Prostate gland (tissue), 2 donors: ENCODE measurements at regions not wholly inside any gene's neighbourhood (a gene's known extent, or its start where the extent isn't known, plus 50 kb on each side); places are given as distances from the start of the nearest gene placed in this dataset.

Experiments used
- DNase-seq: peaks from one replicate; pipeline ENCODE4 v3.0.0-alpha.2; 2019; ENCODE audit warnings: low spot score
- H3K27ac ChIP-seq, 2 donors: fragments of 200-600 bp; sonication (generic); 2 replicates each; pipeline ENCODE4 v1.5.1; 2017 to 2019
- H3K27me3 ChIP-seq: fragments of 200-600 bp; sonication (generic); replicated peaks from 2 replicates; pipeline ENCODE4 v1.5.1; 2019; ENCODE audit not compliant: insufficient read depth
- H3K36me3 ChIP-seq, 2 donors: fragments of 200-600 bp; sonication (generic); 1 replicate in 1 of 2; 2 replicates in 1 of 2; pipeline versions ENCODE4 v1.5.1 to v1.8.1; 2017 to 2019
- H3K4me1 ChIP-seq: fragments of 200-600 bp; sonication (generic); replicated peaks from 2 replicates; pipeline ENCODE4 v1.5.1; 2019
- H3K4me3 ChIP-seq, 2 donors: fragments of 200-600 bp; sonication (generic); 2 replicates each; pipeline ENCODE4 v1.5.1; 2017 to 2019
- H3K9me3 ChIP-seq: fragments of 200-600 bp; sonication (generic); 2 replicates; pipeline ENCODE4 v1.5.1; 2017
- POLR2A ChIP-seq: fragments of 450-650 bp; IDR thresholded peaks from one replicate; pipeline ENCODE4 v1.6.1; 2016; ENCODE audit warnings: antibody characterized with exemption, mild to moderate bottlenecking
- POLR2AphosphoS5 ChIP-seq: sonication (generic); formaldehyde crosslinking; IDR thresholded peaks from one replicate; pipeline ENCODE4 v1.6.1; 2017; ENCODE audit warnings: antibody characterized with exemption
- WGBS: methylation state at CpG from one replicate; pipeline ENCODE4 v1.1.5; 2018; 5-methylcytosine and 5-hydroxymethylcytosine counted together
- intact Hi-C: fragments of 100-400 bp; cut with DNase I; formaldehyde crosslinking; loops from one replicate; pipeline ENCODE4 v1.14.2; 2022
- TF ChIP-seq, protein P1 (sequence below), 4 experiments: fragments of 200-600 bp in 2 of 4; fragments of 450-650 bp in 2 of 4; sonication (generic) in 2 of 4; IDR thresholded peaks; 1 replicate in 3 of 4; 2 replicates in 1 of 4; pipeline ENCODE4 v1.5.1; 2016 to 2019; ENCODE audit warnings: antibody characterized with exemption in 4 of 4, mild to moderate bottlenecking in 2 of 4, moderate library complexity in 2 of 4

DNA sequence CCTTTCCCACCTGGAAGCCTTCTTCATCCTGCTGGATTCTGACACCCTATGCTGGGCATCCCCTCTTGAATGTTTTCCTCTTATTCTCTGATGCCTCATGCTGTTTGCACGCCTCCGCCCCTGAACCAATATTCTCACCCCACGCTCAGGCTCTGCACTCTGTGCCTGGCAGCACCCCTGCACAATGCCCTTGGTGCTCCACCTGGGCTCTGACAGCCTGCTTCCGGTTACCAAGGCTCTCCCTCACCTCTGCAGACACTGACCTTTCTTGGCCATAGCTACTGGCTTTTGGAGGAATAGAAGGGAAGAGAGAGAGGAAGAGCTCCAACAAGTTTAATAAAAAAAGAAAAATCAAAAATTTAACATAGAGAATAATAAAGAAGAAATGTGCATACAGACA, 108.7 kb upstream of the SHB start:
- intact Hi-C loops, result no loop called here
- H3K9me3 ChIP-seq, result no peaks in the 10 kb centered on the region
- WGBS, result 96% methylated on average over 4 of the region's 4 CpGs
- H3K27me3 ChIP-seq, result no peaks in the 10 kb centered on the region
- H3K27ac ChIP-seq, result no peak overlapping the region
- TF ChIP-seq, protein P1, sequence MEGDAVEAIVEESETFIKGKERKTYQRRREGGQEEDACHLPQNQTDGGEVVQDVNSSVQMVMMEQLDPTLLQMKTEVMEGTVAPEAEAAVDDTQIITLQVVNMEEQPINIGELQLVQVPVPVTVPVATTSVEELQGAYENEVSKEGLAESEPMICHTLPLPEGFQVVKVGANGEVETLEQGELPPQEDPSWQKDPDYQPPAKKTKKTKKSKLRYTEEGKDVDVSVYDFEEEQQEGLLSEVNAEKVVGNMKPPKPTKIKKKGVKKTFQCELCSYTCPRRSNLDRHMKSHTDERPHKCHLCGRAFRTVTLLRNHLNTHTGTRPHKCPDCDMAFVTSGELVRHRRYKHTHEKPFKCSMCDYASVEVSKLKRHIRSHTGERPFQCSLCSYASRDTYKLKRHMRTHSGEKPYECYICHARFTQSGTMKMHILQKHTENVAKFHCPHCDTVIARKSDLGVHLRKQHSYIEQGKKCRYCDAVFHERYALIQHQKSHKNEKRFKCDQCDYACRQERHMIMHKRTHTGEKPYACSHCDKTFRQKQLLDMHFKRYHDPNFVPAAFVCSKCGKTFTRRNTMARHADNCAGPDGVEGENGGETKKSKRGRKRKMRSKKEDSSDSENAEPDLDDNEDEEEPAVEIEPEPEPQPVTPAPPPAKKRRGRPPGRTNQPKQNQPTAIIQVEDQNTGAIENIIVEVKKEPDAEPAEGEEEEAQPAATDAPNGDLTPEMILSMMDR (IDR thresholded peaks at IDR 0.05), result no peak
- TF ChIP-seq POLR2A (no peak), POLR2AphosphoS5 (no peak)
- DNase-seq, result no peak
- no peaks in the 10 kb centered on the region for H3K4me1 ChIP-seq
- H3K4me3 ChIP-seq, result no peak overlapping the region
- no peaks in the 10 kb centered on the region for H3K36me3 ChIP-seq

DNA sequence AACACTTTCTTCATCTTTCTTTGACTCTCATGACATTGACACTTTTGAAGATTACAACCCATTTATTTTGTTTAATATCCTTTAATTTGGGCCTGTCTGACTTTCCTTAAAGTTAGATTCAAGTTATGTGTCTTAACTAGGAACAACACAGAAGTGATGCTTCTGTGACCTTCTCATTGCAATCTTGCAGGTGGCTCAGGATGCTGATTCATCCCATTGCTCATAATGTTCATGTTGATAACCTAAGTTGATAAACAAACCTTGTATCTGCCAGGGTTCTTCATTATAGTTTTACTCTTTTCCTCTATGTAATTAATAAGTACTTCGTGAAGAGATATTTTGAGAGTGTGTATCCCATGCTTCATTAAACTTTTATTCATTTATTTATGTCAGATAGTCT, 107.2 kb upstream of the SHB start:
- Histone ChIP-seq H3K4me3 (no peak overlapping the region), H3K27me3 (no peaks in the 10 kb centered on the region), H3K36me3 (no peaks in the 10 kb centered on the region), H3K9me3 (no peaks in the 10 kb centered on the region), H3K27ac (no peak overlapping the region), H3K4me1 (no peaks in the 10 kb centered on the region)
- intact Hi-C loops, result no loop called here
- 94% methylated on average over 1 of the region's 1 CpG for WGBS
- TF ChIP-seq, protein P1 (IDR thresholded peaks at IDR 0.05), result no peak
- DNase-seq, result no peak

DNA sequence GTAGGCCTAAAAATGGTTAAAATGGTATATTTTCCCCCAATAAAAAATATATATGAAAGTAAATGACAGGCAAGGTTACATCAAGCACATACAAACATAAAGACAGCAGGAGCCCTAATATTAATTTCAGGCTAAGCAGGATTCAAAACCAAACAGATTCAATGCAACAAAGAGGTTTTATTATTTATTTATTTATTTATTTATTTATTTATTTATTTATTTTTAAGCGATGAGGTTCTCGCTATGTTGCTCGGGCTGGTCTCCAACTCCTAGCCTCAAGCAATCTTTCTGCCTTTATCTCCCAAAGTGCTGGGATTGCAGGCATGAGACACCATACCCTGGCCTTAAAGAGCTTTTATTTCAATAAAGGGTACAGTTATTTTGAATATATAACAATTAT, 106.4 kb upstream of the SHB start:
- H3K27me3 ChIP-seq, result no peaks in the 10 kb centered on the region
- H3K4me1 ChIP-seq, result no peaks in the 10 kb centered on the region
- H3K36me3 ChIP-seq, result no peaks in the 10 kb centered on the region
- no peaks in the 10 kb centered on the region for H3K9me3 ChIP-seq
- WGBS, result 94% methylated on average over 3 of the region's 3 CpGs
- H3K27ac ChIP-seq, result no peak overlapping the region
- TF ChIP-seq POLR2A (no peak), POLR2AphosphoS5 (no peak)
- TF ChIP-seq, protein P1 (IDR thresholded peaks at IDR 0.05), result no peak
- intact Hi-C loops, result no loop called here
- no peak overlapping the region for H3K4me3 ChIP-seq
- DNase-seq, result no peak

DNA sequence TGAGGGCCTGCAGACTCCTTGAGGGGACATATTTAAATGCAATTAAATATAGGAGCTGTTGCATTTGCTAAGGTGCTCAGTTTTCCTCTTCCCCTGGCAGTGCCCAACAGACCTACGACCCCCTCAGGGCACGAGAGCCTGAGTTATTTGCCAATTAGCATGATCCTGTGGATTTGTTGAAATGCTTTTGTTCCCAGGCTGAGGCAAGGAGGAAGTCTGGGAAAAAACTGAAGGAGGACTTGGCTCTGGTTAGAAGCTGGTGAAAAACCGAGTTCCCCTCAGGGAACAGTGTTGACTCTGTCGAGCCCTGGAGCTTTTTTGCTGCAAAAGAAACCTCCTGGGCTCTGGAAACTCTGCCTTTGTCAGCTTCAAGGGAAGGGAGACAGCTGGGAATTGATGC, 103.6 kb upstream of the SHB start:
- no peak for DNase-seq
- no peaks in the 10 kb centered on the region for H3K36me3 ChIP-seq
- no peaks in the 10 kb centered on the region for H3K4me1 ChIP-seq
- 27% methylated on average over 4 of the region's 4 CpGs for WGBS
- no peak overlapping the region for H3K27ac ChIP-seq
- no peaks in the 10 kb centered on the region for H3K9me3 ChIP-seq
- H3K27me3 ChIP-seq, result no peaks in the 10 kb centered on the region
- no peak overlapping the region for H3K4me3 ChIP-seq
- intact Hi-C loops, result no loop called here
- TF ChIP-seq, protein P1 (IDR thresholded peaks at IDR 0.05), result no peak
- TF ChIP-seq POLR2A, result no peak
- no peak for TF ChIP-seq POLR2AphosphoS5

DNA sequence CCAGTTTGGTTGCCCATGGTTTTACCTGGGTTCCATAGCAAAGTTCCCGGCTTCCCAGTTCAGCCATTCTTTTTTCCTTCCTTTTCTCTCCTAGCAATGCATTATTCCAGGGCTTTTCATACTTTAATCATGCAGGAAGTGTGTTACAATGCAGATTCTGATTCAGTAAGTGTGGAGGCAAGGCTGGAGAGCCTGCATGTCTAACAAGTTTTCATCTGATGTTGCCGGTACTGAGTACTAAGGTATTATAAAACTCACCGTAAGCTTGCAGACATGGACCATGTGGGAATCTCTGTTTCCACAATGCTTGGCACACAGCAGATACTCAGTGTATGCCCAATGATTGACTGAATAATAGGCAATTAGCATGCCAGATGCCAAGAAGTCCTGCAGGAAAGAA, 102.9 kb upstream of the SHB start:
- H3K4me3 ChIP-seq, result no peak overlapping the region
- no peaks in the 10 kb centered on the region for H3K27me3 ChIP-seq
- DNase-seq, result no peak
- no peaks in the 10 kb centered on the region for H3K36me3 ChIP-seq
- no peaks in the 10 kb centered on the region for H3K4me1 ChIP-seq
- intact Hi-C loops, result no loop called here
- H3K9me3 ChIP-seq, result no peaks in the 10 kb centered on the region
- WGBS, result 67% methylated on average over 3 of the region's 3 CpGs
- TF ChIP-seq POLR2A, result no peak
- TF ChIP-seq, protein P1 (IDR thresholded peaks at IDR 0.05), result no peak
- H3K27ac ChIP-seq, result no peak overlapping the region
